HG03575 (cell line): ENCODE measurements at regions not wholly inside any gene's neighbourhood (a gene's known extent, or its start where the extent isn't known, plus 50 kb on each side); places are given as distances from the start of the nearest gene placed in this dataset.
"Not testable (repeated sequence)": the region's sequence is repeated elsewhere in the genome, so short reads cannot be mapped to it uniquely, and the experiment has no call there.

Source experiments
- ATAC-seq: cut with Tn5 transposase; IDR thresholded peaks from one replicate; pipeline ENCODE4 v1.9.1; 2021; ENCODE audit not compliant: unreplicated experiment, insufficient number of reproducible peaks, low FRiP score; ENCODE audit errors: extremely low read depth

DNA sequence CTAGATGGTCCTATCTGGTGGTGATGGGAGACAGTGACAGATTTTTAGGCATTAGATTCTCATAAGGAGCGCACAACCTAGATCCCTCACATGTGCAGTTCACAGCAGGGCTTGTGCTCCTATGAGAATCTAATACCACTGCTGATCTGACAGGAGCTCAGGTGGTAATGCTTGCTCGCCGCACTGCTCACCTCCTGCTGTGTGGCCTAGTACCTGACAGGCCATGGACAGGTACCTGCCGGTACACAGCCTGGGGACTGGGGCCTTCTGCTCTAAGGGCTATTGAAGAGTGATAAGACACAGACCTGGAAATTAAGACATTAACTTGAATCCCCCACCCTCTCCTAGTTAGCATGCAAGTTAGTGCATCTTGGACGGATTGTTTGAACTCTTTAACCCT lies 64.4 kb downstream of the KLRB1 start:
- ATAC-seq, result not testable (repeated sequence)

DNA sequence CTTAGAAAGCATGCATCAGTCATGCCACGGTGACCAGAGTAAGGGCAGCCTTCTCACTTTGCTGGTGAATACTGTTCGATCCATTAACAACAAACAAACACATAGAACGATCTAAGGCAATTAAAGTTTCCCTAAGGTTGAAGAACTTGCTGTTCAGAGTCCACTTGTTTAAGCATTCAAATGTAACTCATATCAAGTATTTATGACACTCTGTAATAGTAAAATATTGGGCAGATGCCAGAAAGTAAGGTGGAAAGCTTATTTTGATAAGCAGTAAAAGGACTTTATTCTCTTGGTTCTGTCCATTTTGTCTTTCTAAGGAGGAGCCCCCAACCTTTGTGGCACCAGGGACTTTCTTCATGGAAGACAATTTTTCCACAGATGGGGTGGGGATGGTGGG lies 64.9 kb downstream of the KLRB1 start:
- not testable (repeated sequence) for ATAC-seq

DNA sequence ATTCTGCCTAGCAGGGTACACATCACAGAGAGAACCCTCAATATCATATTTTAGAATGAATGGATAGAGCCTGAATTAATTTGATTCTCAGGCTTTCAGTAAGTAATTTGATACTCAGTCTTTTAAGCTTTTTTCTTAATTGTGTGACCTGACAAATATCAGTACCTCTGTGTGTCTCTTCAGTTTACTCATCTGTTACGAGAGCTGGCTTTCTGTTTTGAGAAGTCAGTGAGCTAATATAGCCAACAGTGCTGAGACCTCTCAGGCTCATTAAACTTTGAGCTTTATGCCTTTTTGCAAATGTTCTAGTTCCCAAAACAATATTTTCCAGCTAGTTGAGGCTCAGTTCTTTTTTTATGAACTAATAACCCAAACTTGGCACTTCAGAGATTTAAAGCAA lies 91.8 kb downstream of the KLRB1 start:
- not testable (repeated sequence) for ATAC-seq

DNA sequence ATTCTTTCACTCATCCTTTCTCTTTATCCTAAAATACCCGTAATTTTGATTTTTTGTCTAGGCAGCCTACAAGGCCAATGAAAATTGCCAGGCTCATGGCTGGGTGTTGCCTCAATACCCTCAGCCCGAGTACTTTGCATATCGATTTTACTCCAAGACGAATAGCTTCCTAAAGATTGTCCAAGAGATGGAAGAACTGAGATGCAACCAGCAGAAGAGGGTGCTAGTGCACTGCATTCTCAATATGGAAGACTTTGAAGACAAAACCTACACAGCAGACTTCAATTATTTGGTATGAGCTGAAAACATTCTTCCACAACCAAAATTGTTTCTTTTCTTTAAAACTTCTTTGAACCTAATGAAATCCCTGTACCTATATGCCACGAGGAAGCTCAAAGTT lies 95.0 kb downstream of the KLRB1 start:
- not testable (repeated sequence) for ATAC-seq

DNA sequence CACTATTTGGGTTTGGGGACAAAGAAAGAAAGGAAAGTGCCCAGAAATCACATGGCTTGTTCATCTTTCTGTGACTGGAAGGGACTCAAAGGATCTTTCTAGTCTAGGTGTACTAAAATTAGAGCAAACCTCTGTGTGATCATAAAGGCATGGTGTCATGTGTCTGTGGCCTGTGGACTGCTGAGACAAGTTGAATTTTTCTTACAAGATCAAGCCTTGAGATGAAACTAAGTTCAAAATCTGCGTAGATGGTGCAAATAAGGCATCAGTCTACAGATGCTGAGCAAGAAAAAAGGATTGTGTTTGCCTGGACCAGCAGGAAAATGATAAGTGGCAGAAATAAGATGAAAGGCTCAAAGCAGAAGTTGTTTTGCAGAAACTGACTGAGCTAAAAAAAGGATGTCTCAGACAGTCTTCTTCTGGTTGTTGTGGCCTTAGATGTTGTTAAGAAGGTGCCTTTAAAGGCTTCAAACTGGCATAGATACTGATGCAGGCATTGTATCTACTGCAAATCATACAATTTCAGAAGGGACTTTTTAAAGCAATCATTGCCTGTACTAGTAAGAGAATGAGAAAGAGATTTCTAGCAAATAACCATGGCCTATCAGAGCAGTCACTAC lies 97.2 kb downstream of the KLRB1 start:
- ATAC-seq, result not testable (repeated sequence)

DNA sequence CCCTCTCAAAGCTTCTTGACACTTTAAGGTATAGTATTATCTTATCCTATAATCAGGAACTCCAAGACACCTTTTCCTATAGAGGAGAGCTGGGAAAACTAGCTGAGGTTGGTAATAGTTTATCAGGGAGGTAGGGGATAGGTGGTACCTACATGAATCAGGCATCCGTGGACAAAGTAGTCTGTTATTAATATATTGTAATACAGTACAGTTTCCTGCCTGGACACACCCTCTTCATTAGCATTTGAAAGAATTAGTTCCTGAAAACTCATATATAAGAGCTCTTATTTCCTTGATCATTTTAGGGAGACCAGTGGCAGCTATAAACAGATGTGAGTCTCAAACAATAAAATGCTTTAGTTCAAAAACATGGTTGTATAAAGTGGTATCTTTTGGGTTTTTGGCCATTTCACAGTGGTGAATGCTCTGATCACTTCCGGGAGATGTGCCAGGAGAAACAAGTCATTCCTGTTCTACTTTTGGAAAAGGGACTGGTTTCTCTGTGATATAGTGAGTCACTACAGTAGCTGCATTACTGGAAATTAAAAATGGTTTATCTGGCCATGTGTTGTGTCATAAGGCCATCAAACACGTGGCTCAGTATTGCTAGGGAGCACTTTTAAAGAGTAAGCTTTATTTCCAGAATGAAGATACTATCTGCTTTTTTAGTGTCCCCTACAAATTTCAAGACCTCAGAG lies 98.1 kb downstream of the KLRB1 start:
- no peak for ATAC-seq

DNA sequence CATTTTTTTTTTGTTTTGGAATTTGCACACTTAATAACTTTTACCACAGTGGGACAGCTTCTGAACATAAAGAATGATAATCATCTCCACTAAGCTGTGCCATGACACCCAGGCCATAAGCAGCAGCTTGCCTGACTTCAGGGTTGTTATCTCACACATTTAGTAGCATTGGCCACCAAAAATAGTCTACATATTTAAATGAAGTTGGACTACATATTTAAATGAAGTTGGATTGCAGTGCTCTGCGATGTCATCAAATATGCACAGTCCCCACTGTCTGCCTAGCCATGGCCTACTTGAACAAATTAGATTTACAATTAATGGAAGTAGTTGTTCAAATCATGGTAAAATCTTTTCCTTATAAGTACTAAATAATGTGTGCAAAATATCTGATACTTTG lies 101.0 kb downstream of the KLRB1 start:
- no peak for ATAC-seq

DNA sequence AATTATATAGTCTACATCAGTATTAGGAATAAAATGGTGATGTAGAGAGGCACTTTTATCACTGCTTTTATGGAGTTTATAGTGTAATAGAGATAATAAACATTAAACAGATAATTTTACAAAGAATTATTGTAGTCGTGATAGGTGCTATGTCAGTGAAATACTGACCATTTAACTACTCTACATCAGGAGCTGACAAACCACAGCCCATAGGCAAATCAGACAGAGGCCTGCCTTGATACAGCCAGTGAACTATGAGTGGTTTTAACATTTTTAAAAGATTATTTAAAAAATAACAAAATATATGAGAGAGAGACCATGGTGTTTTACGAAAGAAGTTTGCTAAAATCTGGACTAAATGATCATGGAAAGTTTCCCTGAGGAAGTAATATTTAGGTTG lies 104.3 kb downstream of the KLRB1 start:
- ATAC-seq, result not testable (repeated sequence)

DNA sequence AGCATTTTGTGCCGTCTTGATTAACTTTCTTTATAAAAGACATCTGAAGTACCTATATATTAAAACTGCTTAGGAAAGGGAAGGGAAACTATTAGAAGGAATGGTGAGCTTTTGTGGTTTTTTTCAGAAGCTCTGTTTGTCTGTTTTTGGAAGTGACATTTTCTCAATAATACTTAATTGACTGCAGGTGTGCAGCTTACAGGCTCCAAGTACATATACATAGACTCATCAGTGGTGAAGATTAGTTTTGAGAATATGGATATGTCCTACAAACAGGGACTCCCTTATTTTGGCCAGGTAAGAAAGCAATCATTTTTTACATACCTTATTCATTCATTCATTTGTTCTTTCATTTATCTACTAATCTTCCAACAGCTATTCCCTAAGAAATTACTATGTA lies 104.9 kb downstream of the KLRB1 start:
- ATAC-seq, result not testable (repeated sequence)

DNA sequence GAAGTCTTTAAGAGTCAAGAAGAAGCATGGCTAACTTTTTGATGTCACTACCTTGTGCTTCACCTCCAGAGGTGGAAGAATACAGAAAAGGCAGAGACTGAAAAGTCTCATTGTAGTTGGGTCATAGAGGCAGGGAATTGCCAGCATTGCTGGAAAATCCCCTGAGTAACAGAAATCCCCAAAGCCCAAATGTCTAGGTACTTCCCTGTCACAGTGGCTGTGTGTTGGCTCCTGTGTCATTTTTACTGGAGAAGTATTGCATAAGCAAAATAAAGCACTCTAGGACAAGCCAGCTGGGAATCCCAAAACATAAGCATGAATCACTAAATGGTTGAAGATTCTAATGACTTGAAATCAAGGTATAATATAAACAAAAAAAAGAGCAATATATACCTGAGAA lies 114.4 kb downstream of the KLRB1 start:
- not testable (repeated sequence) for ATAC-seq

DNA sequence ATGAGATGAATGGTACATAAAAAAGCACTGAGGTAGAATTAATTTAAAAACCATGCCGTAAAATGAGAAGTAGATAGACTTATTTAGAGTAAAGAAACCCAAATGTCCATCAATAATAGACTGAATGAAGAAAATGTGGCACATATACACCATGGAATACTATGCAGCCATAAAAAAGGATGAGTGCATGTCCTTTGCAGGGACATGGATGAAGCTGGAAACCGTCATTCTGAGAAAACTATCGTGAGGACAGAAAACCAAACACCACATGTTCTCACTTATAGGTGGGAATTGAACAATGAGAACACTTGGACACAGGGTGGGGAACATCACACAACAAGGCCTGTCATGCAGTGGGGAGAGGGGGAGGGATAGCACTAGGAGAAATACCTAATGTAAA lies 126.4 kb downstream of the KLRB1 start:
- not testable (repeated sequence) for ATAC-seq

DNA sequence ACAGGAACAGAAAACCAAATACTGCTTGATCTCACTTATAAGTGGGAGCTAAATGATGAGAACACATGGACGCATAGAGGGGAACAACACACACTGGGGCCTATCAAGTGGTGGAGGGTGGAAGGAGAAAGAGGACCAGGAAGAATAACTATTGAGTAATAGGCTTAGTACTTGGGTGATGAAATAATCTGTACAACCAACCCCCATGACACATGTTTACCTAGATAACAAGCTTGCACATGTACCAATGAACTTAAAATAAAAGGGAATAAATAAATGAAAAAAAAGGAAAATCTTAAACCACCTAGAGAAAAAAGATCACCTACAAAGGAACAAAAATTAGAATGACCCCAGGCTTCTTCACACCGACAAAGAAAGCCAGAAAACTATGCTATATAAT lies 133.5 kb downstream of the KLRB1 start:
- not testable (repeated sequence) for ATAC-seq

DNA sequence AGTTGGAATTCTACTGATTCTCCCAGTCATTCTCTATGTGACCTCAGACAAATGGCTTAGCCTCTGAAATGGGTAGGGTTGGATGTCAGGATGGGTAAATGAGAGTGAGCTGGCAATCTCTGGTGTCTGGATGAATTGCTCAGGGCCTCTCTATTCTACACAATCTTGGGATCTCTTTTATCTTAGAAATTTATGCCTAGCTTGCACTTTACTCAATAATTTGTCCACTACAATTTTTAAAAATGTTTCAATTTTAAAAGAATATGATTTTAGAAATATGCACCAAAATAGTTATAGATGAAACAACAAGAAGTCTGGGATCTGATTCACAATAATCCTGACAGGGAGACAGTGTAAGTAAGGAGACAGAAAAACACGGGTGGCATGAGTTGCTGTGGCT lies 134.1 kb downstream of the KLRB1 start:
- not testable (repeated sequence) for ATAC-seq

DNA sequence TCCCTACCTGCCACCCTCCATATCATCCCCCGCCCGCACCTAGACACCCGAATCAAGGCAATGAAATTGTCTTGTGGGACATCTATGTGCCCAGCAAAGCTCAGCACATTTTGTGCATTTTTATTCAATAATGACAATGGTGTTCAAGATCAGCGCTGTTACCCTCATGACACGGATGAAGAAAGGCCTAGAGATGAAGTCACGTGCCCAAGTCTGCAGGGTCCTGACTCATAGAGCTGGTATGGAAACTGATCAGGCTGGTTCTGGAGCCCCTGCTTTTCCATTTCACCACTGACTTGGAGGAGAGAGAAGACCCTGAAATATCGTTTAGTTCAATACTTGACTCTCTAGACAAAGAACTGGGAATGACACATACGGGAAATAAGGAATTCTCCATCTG lies 136.2 kb downstream of the KLRB1 start:
- not testable (repeated sequence) for ATAC-seq

DNA sequence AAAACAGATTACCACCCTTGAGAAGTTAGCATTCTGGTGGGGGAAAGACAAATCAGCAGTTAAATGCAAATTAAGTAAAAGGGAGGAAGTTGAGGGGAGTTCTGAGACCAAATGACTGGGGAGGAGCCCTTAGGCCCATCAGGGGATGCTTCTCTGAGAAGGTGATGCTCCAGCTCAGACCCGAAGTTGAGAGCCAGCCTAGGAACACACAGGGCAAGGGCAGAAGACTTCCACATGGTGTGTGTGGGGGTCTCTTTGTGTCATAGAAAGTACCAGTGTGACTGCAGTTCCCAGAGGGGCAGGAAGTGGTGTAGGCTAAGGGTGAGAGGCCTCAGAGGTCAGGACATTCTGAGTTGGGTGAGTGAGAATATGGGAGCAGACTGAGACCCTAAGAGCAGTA lies 137.3 kb downstream of the KLRB1 start:
- not testable (repeated sequence) for ATAC-seq

DNA sequence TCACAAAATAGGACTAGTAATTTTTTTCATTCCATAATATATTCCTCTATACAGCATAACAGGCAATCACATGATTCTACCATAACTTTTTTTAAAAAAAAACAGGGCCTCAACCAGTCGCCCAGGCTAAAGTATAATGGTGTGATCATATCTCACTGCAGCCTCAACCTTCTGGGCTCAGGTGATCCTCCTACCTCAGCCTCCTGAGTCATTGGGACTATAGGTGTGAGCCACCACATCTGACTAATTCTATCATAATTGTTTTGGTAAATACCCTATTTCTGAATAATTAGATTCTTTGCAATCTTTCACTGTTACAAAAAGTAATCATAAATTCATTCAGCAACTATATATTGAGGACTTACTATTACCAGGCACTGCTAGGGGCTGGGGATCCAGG lies 137.8 kb downstream of the KLRB1 start:
- ATAC-seq, result not testable (repeated sequence)

DNA sequence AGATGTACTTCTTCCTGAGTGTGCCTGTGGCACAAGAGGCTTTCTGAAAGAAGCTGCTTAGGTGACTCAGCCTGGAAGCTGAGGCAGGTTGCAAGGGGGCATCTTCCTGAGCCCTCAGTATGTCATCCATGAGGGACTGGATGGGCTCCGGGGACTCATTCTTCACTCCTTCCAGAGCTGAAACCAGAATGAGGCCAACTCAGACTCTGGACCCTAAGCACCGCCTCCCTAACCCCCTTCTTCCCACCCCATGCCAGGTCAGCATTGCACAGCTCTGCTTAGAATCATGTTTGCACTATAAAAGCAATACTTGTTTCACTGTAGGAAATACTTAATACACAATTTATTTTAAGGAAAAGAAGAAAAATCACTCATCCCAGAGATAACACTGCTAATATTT lies 138.3 kb downstream of the KLRB1 start:
- not testable (repeated sequence) for ATAC-seq

DNA sequence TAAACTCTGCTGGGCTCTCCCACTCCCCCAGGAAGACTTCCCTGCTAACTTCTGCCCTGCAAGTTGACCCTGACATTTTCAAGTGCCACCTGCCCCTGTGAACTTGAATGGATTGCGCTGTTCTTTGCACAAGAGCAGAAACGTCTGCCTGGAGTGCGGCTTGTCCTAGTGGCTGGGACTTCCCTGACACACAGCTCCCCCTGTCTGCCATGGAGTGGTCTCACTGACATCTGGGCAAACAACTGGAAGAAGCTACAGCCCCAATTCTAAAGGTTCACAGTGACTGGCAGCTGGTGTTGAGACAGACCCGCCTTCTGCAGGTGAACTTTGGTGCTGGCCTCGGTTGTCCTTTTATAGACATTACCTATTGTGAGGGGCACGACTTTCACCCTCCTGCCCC lies 138.7 kb downstream of the KLRB1 start:
- not testable (repeated sequence) for ATAC-seq

DNA sequence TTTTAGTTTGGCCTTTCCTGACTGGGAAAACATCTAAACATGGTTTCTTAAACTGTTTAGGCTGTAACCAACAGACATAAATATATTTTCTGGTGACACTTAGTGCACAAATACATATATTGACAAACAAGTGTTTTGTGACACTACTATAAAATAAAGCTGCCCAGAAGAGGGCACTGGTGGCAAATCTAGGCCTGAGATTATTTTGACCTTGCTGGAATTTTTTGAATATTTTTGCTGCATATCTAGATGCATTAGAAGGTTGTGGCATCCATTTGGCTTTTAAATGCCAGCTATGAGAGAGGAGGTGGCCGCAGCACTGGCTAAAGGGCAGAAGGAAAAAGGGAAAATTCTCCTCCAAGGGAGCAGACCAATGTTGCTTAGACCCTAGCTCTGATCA lies 139.6 kb downstream of the KLRB1 start:
- not testable (repeated sequence) for ATAC-seq

DNA sequence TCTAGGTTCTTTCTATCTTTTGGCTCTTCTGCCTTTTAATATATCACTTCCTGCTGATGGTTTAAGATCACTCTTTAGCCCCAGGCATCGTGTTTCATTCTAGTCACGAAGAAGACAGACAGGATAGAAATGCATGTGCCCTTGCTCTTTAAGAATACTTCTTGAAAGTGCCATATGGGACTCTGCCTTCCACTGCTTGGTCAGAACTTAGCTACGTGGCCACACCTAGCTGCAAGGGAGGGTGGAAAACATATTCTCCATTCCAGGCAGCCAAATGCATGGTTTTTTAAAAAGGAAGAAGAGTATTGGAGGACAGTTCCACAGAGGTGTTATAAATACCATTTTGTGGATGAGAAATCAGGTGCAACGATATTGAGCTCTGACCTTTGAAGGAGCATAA lies 143.3 kb downstream of the KLRB1 start:
- ATAC-seq, result no peak

DNA sequence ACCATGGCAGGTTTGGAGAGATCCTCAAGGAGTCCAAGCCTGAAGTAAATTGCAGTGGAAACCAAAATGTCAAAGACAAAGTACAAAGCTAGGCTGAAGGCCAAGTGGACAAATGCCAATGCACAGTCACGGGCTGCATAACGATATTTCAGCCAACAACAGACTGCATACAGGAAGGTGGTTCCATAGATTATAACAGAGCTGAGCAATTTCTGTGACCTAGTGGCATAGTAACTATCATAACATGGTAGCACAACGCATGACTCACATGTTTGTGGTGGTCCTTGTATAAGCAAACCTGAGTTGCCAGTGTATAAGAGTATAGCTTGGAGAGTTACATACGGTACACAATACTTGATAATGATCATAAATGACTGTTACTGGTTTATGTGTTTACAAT lies 152.2 kb downstream of the KLRB1 start:
- ATAC-seq, result not testable (repeated sequence)
